DND-41 (cell line): ENCODE measurements at regions not wholly inside any gene's neighbourhood (a gene's known extent, or its start where the extent isn't known, plus 50 kb on each side); places are given as distances from the start of the nearest gene placed in this dataset.

Source experiments
- ATAC-seq: fragments of 200-7000 bp; cut with Tn5 transposase; 3 replicates; pipeline ENCODE4 v1.9.1; 2021; ENCODE audit warnings: low read depth; ENCODE audit not compliant: insufficient read depth
- DNase-seq: peaks from one replicate; pipeline ENCODE4 v3.0.0-alpha.2; 2020
- H2AFZ ChIP-seq: 2 replicates; pipeline ENCODE4 v1.6.0; 2012; ENCODE audit warnings: low read depth, low read length
- H3K27ac ChIP-seq: 2 replicates; pipeline ENCODE4 v1.5.1; 2012; ENCODE audit warnings: low read length, inconsistent platforms
- H3K27me3 ChIP-seq: fragments of 200-600 bp; sonication (generic); 2 replicates; pipeline ENCODE4 v1.6.0; 2012; ENCODE audit warnings: low read length, mild to moderate bottlenecking, inconsistent platforms; ENCODE audit not compliant: insufficient read depth, poor library complexity
- H3K36me3 ChIP-seq: 2 replicates; pipeline ENCODE4 v1.5.1; 2012; ENCODE audit warnings: low read length, inconsistent platforms; ENCODE audit not compliant: insufficient read depth
- H3K4me1 ChIP-seq: 2 replicates; pipeline ENCODE4 v1.5.1; 2012; ENCODE audit warnings: mild to moderate bottlenecking, low read length; ENCODE audit not compliant: insufficient read depth
- H3K4me2 ChIP-seq: 2 replicates; pipeline ENCODE4 v1.6.0; 2012; ENCODE audit warnings: mild to moderate bottlenecking, moderate library complexity, low read length, inconsistent platforms; ENCODE audit not compliant: insufficient read depth
- H3K4me3 ChIP-seq, 2 experiments: fragments of 200-600 bp in 1 of 2; shearing (Covaris generic) in 1 of 2; 2 replicates each; pipeline ENCODE4 v1.5.1; 2012 to 2016; ENCODE audit warnings: inconsistent platforms in 2 of 2, low read length in 2 of 2, mild to moderate bottlenecking in 2 of 2, low read depth in 1 of 2, moderate library complexity in 1 of 2
- H3K79me2 ChIP-seq: 2 replicates; pipeline ENCODE4 v1.6.0; 2012; ENCODE audit warnings: low read length, inconsistent platforms; ENCODE audit not compliant: insufficient read depth
- H3K9ac ChIP-seq: 2 replicates; pipeline ENCODE4 v1.6.0; 2012; ENCODE audit warnings: low read depth, mild to moderate bottlenecking, inconsistent platforms, low read length, moderate library complexity
- H3K9me3 ChIP-seq: 2 replicates; pipeline ENCODE4 v1.5.1; 2012; ENCODE audit warnings: low read length, moderate library complexity, mild to moderate bottlenecking, inconsistent platforms; ENCODE audit not compliant: insufficient read depth, severe bottlenecking
- H4K20me1 ChIP-seq: 2 replicates; pipeline ENCODE4 v1.6.0; 2012; ENCODE audit warnings: low read length; ENCODE audit not compliant: insufficient read depth
- EZH2 ChIP-seq: IDR thresholded peaks from 3 replicates; pipeline ENCODE4 v1.6.1; 2012; ENCODE audit warnings: borderline replicate concordance, low read depth, mild to moderate bottlenecking, moderate library complexity, low read length, inconsistent platforms; ENCODE audit not compliant: severe bottlenecking
- TF ChIP-seq, protein P1 (sequence below): IDR thresholded peaks from 2 replicates; pipeline ENCODE4 v1.5.1; 2012; ENCODE audit warnings: borderline replicate concordance, low read length, moderate library complexity, mild to moderate bottlenecking; ENCODE audit not compliant: poor library complexity, severe bottlenecking; ENCODE audit errors: extremely low read depth

DNA sequence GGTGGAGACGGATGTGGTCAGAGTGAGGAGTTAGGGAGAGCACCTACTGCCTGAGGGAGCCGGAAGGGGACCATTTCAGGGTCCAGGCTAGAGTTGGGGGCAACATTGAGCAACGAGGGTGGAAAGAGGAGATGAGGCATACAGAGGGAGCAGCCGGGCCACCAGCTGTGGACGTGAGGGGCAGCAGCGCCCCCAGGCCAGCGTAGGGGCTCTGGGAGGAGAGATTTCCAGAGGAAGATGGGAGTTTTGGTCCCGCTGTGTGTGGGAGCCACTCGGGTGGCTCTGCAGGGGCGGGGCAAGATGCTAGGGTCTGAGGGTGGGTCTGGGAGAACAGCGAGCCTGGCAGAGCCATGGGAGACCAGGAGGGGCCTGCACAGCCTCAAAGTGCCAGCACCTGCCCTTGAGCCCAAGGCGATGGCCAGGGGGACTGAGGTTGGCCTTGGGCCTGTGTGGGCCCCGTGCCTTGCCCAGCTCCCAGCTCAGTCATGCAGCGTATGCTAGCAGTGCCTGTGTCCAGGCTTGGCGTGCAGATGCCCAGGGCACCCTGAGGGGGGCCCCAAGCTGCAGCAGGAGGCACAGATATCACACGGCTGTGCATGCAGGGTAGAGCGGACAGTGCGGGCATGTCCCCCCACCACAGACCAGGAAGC is 80.5 kb upstream of the PPP1R26 start:
- Histone ChIP-seq H4K20me1 (no peaks in the 10 kb centered on the region), H2AFZ (no peak overlapping the region), H3K27ac (no peak overlapping the region), H3K9ac (no peak overlapping the region), H3K4me2 (no peak overlapping the region), H3K4me3 (no peak overlapping the region), H3K4me1 (no peaks in the 10 kb centered on the region), H3K36me3 (no peaks in the 10 kb centered on the region), H3K79me2 (no peaks in the 10 kb centered on the region), H3K9me3 (no peaks in the 10 kb centered on the region), H3K27me3 (no peaks in the 10 kb centered on the region)
- no peak for TF ChIP-seq EZH2
- TF ChIP-seq, protein P1, sequence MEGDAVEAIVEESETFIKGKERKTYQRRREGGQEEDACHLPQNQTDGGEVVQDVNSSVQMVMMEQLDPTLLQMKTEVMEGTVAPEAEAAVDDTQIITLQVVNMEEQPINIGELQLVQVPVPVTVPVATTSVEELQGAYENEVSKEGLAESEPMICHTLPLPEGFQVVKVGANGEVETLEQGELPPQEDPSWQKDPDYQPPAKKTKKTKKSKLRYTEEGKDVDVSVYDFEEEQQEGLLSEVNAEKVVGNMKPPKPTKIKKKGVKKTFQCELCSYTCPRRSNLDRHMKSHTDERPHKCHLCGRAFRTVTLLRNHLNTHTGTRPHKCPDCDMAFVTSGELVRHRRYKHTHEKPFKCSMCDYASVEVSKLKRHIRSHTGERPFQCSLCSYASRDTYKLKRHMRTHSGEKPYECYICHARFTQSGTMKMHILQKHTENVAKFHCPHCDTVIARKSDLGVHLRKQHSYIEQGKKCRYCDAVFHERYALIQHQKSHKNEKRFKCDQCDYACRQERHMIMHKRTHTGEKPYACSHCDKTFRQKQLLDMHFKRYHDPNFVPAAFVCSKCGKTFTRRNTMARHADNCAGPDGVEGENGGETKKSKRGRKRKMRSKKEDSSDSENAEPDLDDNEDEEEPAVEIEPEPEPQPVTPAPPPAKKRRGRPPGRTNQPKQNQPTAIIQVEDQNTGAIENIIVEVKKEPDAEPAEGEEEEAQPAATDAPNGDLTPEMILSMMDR, result no peak
- no peak for ATAC-seq
- DNase-seq, result no peak

DNA sequence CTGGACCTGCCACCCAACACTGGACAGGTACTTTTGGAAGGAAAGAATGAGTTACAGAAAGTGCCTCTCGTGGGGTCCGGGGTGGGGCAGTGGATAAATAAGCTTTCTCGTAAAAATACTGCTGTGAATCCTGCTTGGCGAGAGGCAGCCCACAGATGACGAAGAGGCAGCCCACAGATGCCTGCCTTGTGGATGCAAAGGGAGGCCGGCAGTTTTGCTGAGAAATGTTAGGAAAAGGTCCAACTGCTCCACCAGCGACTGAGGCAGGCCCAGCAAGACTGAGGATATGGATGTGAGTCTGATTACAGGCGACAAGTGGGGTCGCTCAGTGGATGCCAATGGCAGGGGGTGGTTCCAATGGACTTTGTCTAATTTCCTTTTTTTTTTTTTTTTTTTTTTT is 79.1 kb upstream of the PPP1R26 start:
- H3K36me3 ChIP-seq, result no peaks in the 10 kb centered on the region
- H3K9me3 ChIP-seq, result no peaks in the 10 kb centered on the region
- ATAC-seq (no peak), DNase-seq (no peak)
- no peak overlapping the region for H3K27ac ChIP-seq
- no peak overlapping the region for H3K4me2 ChIP-seq
- H3K9ac ChIP-seq, result no peak overlapping the region
- no peaks in the 10 kb centered on the region for H3K4me1 ChIP-seq
- H3K79me2 ChIP-seq, result no peaks in the 10 kb centered on the region
- H3K4me3 ChIP-seq, result no peak overlapping the region
- H3K27me3 ChIP-seq, result no peaks in the 10 kb centered on the region
- no peak overlapping the region for H2AFZ ChIP-seq
- no peak for TF ChIP-seq EZH2
- TF ChIP-seq, protein P1, result no peak
- H4K20me1 ChIP-seq, result no peaks in the 10 kb centered on the region

- no peaks in the 10 kb centered on the region for H3K79me2 ChIP-seq
- DNase-seq, result no peak
- no peak overlapping the region for H3K9ac ChIP-seq
- no peaks in the 10 kb centered on the region for H3K27me3 ChIP-seq
- H4K20me1 ChIP-seq, result no peaks in the 10 kb centered on the region
- H3K27ac ChIP-seq, result no peak overlapping the region
- no peak overlapping the region for H3K4me2 ChIP-seq
- H3K36me3 ChIP-seq, result no peaks in the 10 kb centered on the region
- H2AFZ ChIP-seq, result no peak overlapping the region
- no peak for ATAC-seq
- no peak overlapping the region for H3K4me3 ChIP-seq
- no peaks in the 10 kb centered on the region for H3K4me1 ChIP-seq
- no peak for TF ChIP-seq EZH2
- TF ChIP-seq, protein P1, result no peak
- no peaks in the 10 kb centered on the region for H3K9me3 ChIP-seq
Observed at GRCh38 chr9:135401218-135401617, 78.4 kb upstream of the PPP1R26 start.
